ENCODE measurements at regions not wholly inside any gene's neighbourhood (a gene's known extent, or its start where the extent isn't known, plus 50 kb on each side); places are given as distances from the start of the nearest gene placed in this dataset.
"Not testable (repeated sequence)": the region's sequence is repeated elsewhere in the genome, so short reads cannot be mapped to it uniquely, and the experiment has no call there.

DNA sequence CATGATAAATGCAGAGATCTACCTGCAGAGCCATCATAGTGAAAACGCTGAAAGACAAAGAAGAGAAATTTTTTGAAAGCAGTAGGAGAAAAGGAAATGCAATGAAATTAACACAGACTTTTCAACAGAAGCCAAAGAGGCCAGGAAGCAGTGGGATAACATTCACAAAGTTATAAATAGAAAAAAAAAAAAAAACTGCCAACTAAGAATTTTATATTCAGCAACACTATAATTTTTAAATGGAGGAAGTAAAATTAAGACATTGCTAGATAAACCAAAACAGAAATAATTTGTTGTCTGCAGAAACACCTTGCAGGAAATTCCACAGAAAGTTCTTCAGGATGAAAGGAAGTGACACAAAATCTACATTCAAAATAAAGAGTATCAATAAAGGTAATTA, 591.5 kb upstream of the ID4 start:
- DNase-seq, result no peak
- Histone ChIP-seq H3K27me3 (ENCODE audit: low read length) (no peaks in the 10 kb centered on the region), H3K4me3 (ENCODE audit: low read length) (no peak overlapping the region), H3K9me2 (replicated peaks; ENCODE audit: insufficient read depth, low read length) (no peaks in the 10 kb centered on the region), H4K20me1 (ENCODE audit: insufficient read depth, low read depth, low read length) (no peaks in the 10 kb centered on the region), H3K4me2 (ENCODE audit: low read depth, low read length, poor library complexity, severe bottlenecking) (no peak overlapping the region), H3K9me3 (ENCODE audit: low read length) (peaks cover 3% of the 10 kb centered on the region; the same call in 1 of the 2 replicates), H3K79me2 (ENCODE audit: low read length) (no peaks in the 10 kb centered on the region), H3K4me1 (ENCODE audit: low read length) (no peaks in the 10 kb centered on the region), H3K9ac (ENCODE audit: low read length) (no peak overlapping the region), H3K27ac (ENCODE audit: low read length) (no peak overlapping the region), H3K36me3 (ENCODE audit: insufficient read depth, low read length) (no peaks in the 10 kb centered on the region), H2AFZ (ENCODE audit: low read length) (no peak overlapping the region)

GRCh38 chr6:19247181-19247580, 590.0 kb upstream of the ID4 start:
- not testable (repeated sequence) for H3K27me3 ChIP-seq (ENCODE audit: low read length); H3K9me2 ChIP-seq (replicated peaks; ENCODE audit: insufficient read depth, low read length); H3K27ac ChIP-seq (ENCODE audit: low read length); H3K36me3 ChIP-seq (ENCODE audit: insufficient read depth, low read length); H3K9me3 ChIP-seq (ENCODE audit: low read length); H3K9ac ChIP-seq (ENCODE audit: low read length); H2AFZ ChIP-seq (ENCODE audit: low read length); H4K20me1 ChIP-seq (ENCODE audit: insufficient read depth, low read depth, low read length); H3K4me2 ChIP-seq (ENCODE audit: low read depth, low read length, poor library complexity, severe bottlenecking); H3K4me1 ChIP-seq (ENCODE audit: low read length); H3K79me2 ChIP-seq (ENCODE audit: low read length); H3K4me3 ChIP-seq (ENCODE audit: low read length); DNase-seq

- DNase-seq; H3K9ac ChIP-seq (ENCODE audit: low read length); H3K27ac ChIP-seq (ENCODE audit: low read length): not testable (repeated sequence)
Observed at GRCh38 chr6:19256123-19256522, 581.0 kb upstream of the ID4 start.

DNA sequence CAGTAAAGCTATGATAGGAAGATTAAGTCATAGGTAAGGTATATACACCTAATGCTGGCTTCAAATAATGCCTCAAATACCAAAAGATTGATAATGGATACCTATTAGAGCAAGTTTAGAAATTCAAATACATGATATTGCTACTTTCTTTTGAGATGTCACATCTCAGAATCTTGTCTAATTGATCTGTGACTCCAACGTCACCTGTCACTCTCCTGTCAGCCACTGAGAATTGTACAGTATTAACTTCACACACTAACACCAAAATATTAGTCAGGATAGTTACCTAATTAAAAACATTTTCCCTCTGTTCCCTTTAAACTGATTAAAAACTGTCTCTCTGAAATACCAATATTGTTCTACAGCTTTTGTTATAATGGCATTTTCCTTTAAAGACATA, 575.5 kb upstream of the ID4 start:
- no peaks in the 10 kb centered on the region for H3K36me3 ChIP-seq (ENCODE audit: insufficient read depth, low read length)
- H3K4me3 ChIP-seq (ENCODE audit: low read length), result no peak overlapping the region
- DNase-seq, result no peak
- H3K27me3 ChIP-seq (ENCODE audit: low read length), result no peaks in the 10 kb centered on the region; the same call in 1 of the 2 replicates
- H4K20me1 ChIP-seq (ENCODE audit: insufficient read depth, low read depth, low read length), result no peaks in the 10 kb centered on the region
- H3K9ac ChIP-seq (ENCODE audit: low read length), result no peak overlapping the region
- H3K9me2 ChIP-seq (replicated peaks; ENCODE audit: insufficient read depth, low read length), result no peaks in the 10 kb centered on the region
- 0 out of 2 replicates have a peak, but pooled peaks cover 5% of the 10 kb centered on the region for H3K9me3 ChIP-seq (ENCODE audit: low read length)
- H3K79me2 ChIP-seq (ENCODE audit: low read length), result no peaks in the 10 kb centered on the region
- no peak overlapping the region for H2AFZ ChIP-seq (ENCODE audit: low read length)
- H3K27ac ChIP-seq (ENCODE audit: low read length), result no peak overlapping the region
- no peak overlapping the region for H3K4me2 ChIP-seq (ENCODE audit: low read depth, low read length, poor library complexity, severe bottlenecking)
- H3K4me1 ChIP-seq (ENCODE audit: low read length), result no peaks in the 10 kb centered on the region

More at GRCh38 chr6:19256123-19256522, 581.0 kb upstream of the ID4 start:
- H3K4me3 ChIP-seq (ENCODE audit: low read length); H3K79me2 ChIP-seq (ENCODE audit: low read length); H3K4me2 ChIP-seq (ENCODE audit: low read depth, low read length, poor library complexity, severe bottlenecking); H3K9me3 ChIP-seq (ENCODE audit: low read length); H3K4me1 ChIP-seq (ENCODE audit: low read length); H4K20me1 ChIP-seq (ENCODE audit: insufficient read depth, low read depth, low read length); H3K36me3 ChIP-seq (ENCODE audit: insufficient read depth, low read length); H3K9me2 ChIP-seq (replicated peaks; ENCODE audit: insufficient read depth, low read length); H3K27me3 ChIP-seq (ENCODE audit: low read length); H2AFZ ChIP-seq (ENCODE audit: low read length): not testable (repeated sequence)

DNA sequence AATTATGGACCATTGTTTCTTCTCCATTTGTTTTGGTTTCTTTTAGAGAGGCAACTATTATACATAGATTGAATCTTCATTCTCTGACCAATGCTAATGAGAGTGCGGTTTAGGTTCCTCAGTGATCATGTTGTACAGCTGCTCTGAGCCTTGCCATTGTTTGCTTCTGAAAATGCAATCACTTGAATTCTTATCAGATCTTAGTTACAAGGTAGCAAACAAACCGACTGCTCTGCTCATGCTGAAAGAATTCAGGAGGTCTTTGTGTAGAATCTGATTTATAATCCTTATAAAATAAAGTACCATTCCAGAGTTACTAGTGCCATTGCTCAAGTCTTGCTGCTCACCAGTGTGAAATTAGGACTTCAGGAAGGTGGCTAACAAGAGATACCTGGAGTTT, 569.1 kb upstream of the ID4 start:
- Histone ChIP-seq H3K4me2 (ENCODE audit: low read depth, low read length, poor library complexity, severe bottlenecking) (no peak overlapping the region), H3K9me2 (replicated peaks; ENCODE audit: insufficient read depth, low read length) (peaks cover 4% of the 10 kb centered on the region; the same call in 1 of the 2 replicates), H3K79me2 (ENCODE audit: low read length) (no peaks in the 10 kb centered on the region), H3K9ac (ENCODE audit: low read length) (no peak overlapping the region), H2AFZ (ENCODE audit: low read length) (no peak overlapping the region), H3K36me3 (ENCODE audit: insufficient read depth, low read length) (no peaks in the 10 kb centered on the region), H3K4me1 (ENCODE audit: low read length) (no peaks in the 10 kb centered on the region), H4K20me1 (ENCODE audit: insufficient read depth, low read depth, low read length) (no peaks in the 10 kb centered on the region), H3K27ac (ENCODE audit: low read length) (no peak overlapping the region), H3K27me3 (ENCODE audit: low read length) (no peaks in the 10 kb centered on the region; the same call in 1 of the 2 replicates), H3K9me3 (ENCODE audit: low read length) (no peaks in the 10 kb centered on the region; the same call in 1 of the 2 replicates), H3K4me3 (ENCODE audit: low read length) (no peak overlapping the region)
- DNase-seq, result no peak

DNA sequence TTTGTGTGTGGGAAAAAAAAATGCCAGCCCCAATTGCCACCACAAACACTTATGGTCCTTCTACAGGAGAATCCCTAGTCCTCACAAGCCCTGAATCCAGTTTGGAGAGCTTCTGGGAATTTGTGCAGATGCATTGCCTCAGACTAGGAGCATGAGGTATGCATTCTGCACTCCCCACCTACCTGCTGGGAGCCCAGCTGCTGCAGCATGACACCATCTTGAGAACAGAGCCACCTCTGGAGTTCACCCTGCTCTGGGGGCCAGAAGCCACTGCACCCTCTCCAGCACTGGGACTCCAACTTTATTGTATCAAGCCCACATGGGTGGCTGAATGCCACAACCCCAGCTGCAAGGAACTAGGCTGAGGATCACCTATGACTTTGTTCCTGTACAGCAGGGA, 568.5 kb upstream of the ID4 start:
- no peaks in the 10 kb centered on the region for H3K79me2 ChIP-seq (ENCODE audit: low read length)
- H2AFZ ChIP-seq (ENCODE audit: low read length), result no peak overlapping the region
- no peaks in the 10 kb centered on the region; the same call in 1 of the 2 replicates for H3K27me3 ChIP-seq (ENCODE audit: low read length)
- H3K4me2 ChIP-seq (ENCODE audit: low read depth, low read length, poor library complexity, severe bottlenecking), result no peak overlapping the region
- H3K4me3 ChIP-seq (ENCODE audit: low read length), result no peak overlapping the region
- no peaks in the 10 kb centered on the region for H3K4me1 ChIP-seq (ENCODE audit: low read length)
- no peaks in the 10 kb centered on the region for H4K20me1 ChIP-seq (ENCODE audit: insufficient read depth, low read depth, low read length)
- no peaks in the 10 kb centered on the region; the same call in 1 of the 2 replicates for H3K9me3 ChIP-seq (ENCODE audit: low read length)
- DNase-seq, result no peak
- H3K9me2 ChIP-seq (replicated peaks; ENCODE audit: insufficient read depth, low read length), result peaks cover 4% of the 10 kb centered on the region; the same call in 1 of the 2 replicates
- H3K27ac ChIP-seq (ENCODE audit: low read length), result no peak overlapping the region
- H3K9ac ChIP-seq (ENCODE audit: low read length), result no peak overlapping the region
- H3K36me3 ChIP-seq (ENCODE audit: insufficient read depth, low read length), result no peaks in the 10 kb centered on the region

DNA sequence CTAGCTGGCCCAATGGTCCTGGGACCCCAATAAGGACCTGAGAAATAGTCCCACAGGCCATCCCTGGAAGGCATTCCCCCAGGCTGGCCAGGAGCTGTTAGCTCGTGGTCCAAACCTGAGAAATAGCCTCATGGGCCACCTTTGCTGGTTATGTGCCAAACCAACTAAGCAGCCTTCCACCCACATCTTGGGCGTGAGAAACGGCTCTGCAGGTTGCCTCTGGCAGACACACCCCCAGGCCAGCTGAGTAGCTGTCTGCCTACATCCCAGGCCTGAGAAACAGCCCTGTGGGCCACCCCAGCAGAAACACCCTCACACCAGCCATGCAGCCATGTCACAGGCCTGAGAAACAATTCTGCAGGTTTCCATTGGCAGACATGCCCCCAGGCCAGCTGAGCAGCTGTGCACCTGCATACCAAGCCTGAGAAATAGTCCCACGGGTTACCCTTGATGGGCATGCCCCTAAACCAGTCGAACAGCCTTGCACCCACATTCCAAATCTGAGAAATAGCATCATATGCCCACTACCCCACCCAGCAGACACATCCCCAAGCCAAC, 567.8 kb upstream of the ID4 start:
- DNase-seq, result no peak
- Histone ChIP-seq H4K20me1 (ENCODE audit: insufficient read depth, low read depth, low read length) (no peaks in the 10 kb centered on the region), H3K9me3 (ENCODE audit: low read length) (no peaks in the 10 kb centered on the region; the same call in 1 of the 2 replicates), H3K4me2 (ENCODE audit: low read depth, low read length, poor library complexity, severe bottlenecking) (no peak overlapping the region), H3K27ac (ENCODE audit: low read length) (no peak overlapping the region), H3K9me2 (replicated peaks; ENCODE audit: insufficient read depth, low read length) (peaks cover 4% of the 10 kb centered on the region; the same call in 1 of the 2 replicates), H3K79me2 (ENCODE audit: low read length) (no peaks in the 10 kb centered on the region), H3K9ac (ENCODE audit: low read length) (no peak overlapping the region), H3K36me3 (ENCODE audit: insufficient read depth, low read length) (no peaks in the 10 kb centered on the region), H2AFZ (ENCODE audit: low read length) (no peak overlapping the region), H3K4me1 (ENCODE audit: low read length) (no peaks in the 10 kb centered on the region), H3K4me3 (ENCODE audit: low read length) (no peak overlapping the region), H3K27me3 (ENCODE audit: low read length) (no peaks in the 10 kb centered on the region; the same call in 1 of the 2 replicates)

GRCh38 chr6:19270616-19271015, 566.6 kb upstream of the ID4 start:
- Histone ChIP-seq H3K9me2 (replicated peaks; ENCODE audit: insufficient read depth, low read length) (peaks cover 4% of the 10 kb centered on the region; the same call in 1 of the 2 replicates), H3K79me2 (ENCODE audit: low read length) (no peaks in the 10 kb centered on the region), H3K27me3 (ENCODE audit: low read length) (no peaks in the 10 kb centered on the region), H3K4me1 (ENCODE audit: low read length) (no peaks in the 10 kb centered on the region), H2AFZ (ENCODE audit: low read length) (no peak overlapping the region), H4K20me1 (ENCODE audit: insufficient read depth, low read depth, low read length) (no peaks in the 10 kb centered on the region), H3K27ac (ENCODE audit: low read length) (no peak overlapping the region), H3K4me2 (ENCODE audit: low read depth, low read length, poor library complexity, severe bottlenecking) (no peak overlapping the region), H3K9ac (ENCODE audit: low read length) (no peak overlapping the region), H3K4me3 (ENCODE audit: low read length) (no peak overlapping the region), H3K9me3 (ENCODE audit: low read length) (no peaks in the 10 kb centered on the region; the same call in 1 of the 2 replicates), H3K36me3 (ENCODE audit: insufficient read depth, low read length) (no peaks in the 10 kb centered on the region)
- no peak for DNase-seq
